GM19238 (cell line): ENCODE measurements at regions not wholly inside any gene's neighbourhood (a gene's known extent, or its start where the extent isn't known, plus 50 kb on each side); places are given as distances from the start of the nearest gene placed in this dataset.
"Not testable (repeated sequence)": the region's sequence is repeated elsewhere in the genome, so short reads cannot be mapped to it uniquely, and the experiment has no call there.

ENCODE experiments used
- DNase-seq: peaks from one replicate; pipeline ENCODE4 v3.0.0; 2011; ENCODE audit warnings: low spot score; ENCODE audit not compliant: insufficient read length

DNA sequence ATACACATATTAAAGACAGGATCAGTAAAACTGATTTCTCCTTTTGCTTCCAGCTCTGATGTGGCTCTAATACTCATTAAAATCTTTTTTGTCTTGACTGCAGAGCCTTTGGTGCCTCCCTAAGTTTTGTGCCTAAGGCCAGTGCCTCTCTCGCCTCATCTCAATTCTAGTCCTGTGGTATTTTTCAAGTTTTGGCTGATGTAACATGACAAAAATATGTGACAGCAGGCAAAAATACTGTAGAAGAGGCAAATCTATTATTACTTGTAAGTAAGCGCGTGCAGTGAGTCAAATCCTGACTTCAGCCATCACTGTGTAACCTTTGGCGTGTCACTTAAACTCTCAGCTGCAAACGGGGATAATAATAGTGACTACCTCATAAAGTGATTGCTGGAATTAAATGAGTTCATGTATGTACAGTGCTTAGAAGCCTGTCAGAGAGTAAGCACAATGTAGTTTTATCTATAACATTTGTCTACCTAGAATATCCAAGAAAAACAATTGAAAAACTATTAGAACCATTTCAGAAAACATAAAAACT lies 74.0 kb downstream of the MAB21L3 start:
- no peak for DNase-seq

DNA sequence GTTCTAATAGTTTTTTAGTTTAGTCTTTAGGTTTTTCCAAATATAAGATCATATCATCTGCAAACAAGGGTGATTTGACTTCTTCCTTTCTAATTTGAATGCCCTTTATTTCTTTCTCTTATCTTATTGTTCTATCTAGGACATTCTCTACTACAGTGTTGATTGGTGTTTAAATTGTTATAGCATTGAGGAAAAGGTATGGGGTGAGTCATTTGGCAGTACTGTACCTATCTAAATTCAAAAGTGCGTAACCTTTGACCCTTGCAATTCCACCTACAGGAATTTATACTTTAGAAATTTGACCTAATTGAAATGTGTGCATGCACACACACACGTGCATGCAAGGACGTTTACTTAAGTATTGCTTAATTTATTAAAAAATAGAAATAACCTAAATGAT lies 78.3 kb downstream of the MAB21L3 start:
- no peak for DNase-seq

DNA sequence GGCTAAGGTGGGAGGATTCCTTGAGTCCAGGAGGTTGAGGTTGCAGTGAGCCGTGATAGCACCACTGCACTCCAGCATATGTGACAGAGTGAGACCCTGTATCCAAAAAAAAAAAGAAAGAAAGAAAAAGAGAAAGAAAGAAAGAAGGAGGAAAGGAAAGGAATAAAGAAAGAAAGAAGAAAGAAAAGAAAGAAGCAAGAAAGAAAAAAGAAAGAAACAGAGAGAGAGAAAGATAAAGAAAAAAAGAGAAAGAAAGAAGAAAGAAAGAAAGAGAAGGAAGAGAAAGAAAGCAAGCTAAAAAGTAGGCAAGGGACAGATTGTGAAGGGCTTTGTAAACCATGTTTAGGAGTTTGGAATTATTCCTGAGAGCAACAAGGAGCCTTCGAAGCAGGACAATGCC lies 80.1 kb downstream of the MAB21L3 start:
- DNase-seq: no peak

DNA sequence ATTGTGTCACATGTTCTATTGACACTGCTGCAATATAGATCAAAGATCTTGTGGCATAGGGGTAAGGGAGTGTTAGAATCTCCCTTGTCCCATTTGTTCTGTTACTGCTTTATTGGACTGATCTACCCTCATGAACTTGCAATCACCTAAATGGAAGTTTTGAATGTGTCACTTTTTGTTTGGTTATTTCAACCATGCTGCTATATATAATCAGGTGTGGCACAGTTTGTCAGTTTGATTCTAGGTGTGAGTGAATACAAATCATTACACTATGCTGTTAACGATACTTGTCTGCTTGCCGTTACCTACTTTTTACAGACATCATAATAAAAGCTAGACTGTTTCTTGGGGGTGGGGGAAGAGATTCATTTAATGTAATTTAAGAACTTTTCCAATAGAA lies 82.6 kb downstream of the MAB21L3 start:
- DNase-seq: no peak

DNA sequence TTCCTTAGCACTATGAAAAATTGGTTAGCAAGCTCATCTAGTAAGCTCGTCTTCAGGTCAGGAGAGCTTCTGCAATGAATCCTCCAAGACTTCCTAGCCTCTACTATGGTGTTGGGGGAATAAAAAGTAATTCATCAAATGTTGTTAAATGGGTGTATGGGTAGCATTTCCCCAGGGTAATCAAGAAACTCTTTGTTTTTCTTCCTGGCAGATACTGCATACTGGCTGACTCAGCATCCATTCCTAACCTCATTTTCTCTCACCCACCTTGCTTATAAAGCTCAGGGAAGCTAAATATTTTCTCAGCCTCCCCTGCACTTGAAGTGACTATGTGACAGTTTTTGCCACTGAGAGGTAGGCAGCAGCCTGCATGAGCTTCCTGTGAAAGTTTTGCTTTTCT lies 83.4 kb downstream of the MAB21L3 start:
- no peak for DNase-seq

DNA sequence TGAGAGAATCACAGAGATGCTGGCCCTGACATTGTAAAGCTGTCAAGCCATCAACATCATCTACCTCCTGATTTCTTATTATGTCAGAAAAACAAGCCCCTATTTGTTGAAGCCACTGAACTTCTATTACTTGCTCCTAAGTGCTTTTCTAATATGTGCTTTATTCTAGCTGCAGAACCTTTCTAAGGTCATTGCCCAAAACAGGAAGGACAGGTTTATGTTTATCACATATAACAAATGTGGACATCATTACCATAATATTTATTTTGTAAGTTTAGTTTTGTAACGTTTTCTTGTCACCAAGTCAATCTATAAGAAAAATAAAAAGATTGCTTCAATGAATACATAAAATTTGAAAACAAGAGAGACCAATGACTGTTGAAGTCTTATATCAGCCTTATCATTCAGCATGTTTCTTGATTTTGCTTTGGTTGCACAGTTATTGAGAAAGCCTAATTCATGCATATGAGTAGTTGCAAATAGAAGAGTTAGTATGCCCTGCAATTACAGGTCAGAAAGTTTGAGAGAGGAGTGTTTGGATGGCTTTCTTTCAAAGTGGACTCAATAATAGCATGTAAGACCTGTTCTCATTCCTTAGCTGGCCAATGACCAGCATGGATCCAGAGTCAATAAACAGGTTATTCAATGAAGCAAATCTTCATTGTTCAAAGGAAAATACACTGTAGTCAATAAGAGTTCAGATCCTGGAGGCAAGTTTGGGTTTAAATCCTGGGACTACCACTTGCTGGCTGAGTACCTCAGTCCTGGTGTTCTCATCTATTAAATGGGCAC lies 84.1 kb downstream of the MAB21L3 start:
- no peak for DNase-seq

DNA sequence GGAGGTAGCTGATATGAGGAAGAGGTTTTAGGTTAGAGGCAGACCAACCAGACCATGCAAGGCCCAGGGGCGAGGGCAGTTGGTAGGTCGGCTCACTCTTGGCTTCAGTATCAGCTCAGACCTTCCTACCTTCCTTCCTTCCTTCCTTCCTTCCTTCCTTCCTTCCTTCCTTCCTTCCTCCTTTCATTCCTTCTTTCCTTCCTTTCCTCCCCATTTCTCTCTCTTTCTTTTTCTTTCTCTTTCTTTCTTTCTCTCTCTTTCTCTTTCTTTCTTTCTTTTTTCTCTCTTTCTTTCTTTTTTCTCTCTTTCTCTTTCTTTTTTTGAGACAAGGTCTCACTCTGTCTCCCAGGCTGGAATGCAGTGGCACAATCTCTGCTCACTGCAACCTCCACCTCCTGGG lies 89.1 kb downstream of the MAB21L3 start:
- not testable (repeated sequence) for DNase-seq

DNA sequence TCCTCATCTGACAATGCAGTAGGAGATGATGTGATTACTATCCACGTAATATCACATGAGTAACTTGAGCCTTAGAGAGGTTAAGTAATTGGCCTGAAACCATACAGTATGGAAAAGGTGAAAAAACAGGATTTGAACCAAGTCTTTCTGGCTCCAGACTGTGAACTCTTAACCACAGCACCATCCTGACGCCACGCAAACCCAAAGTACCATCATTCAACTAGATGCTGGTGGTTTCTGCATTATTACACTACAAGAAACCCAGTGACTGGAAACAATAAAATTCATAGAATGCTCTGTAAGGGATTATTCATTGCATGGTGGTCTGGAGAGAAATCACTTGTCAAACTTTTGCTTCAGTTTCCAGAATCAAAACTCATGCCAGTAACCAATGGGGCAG lies 90.7 kb downstream of the MAB21L3 start:
- no peak for DNase-seq

DNA sequence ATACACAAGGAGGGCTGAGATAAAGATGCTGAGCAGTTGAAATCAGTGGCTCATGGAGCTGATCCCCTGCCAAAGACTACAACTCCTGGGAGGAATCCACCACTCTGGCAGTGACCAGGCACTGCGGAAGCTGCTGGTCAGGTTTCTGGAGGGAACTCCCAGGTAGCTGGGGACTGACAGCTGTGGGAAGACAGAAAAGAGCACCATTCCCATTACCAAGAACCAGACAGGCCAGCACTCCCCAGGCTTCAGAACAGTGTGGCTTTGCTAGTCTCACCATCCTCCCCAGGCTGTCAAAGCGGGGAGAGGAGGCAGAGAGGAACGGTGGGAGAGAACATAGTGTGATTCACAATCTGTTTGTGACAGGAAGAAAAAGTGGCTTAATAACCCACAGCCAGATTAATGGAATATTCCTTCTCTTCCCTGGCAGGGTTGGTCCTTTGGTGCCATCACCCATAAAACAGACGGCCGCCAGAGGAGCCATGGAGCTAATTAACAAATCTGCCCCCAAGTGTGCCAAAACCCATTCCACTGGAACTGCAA lies 92.1 kb downstream of the MAB21L3 start:
- DNase-seq: no peak

DNA sequence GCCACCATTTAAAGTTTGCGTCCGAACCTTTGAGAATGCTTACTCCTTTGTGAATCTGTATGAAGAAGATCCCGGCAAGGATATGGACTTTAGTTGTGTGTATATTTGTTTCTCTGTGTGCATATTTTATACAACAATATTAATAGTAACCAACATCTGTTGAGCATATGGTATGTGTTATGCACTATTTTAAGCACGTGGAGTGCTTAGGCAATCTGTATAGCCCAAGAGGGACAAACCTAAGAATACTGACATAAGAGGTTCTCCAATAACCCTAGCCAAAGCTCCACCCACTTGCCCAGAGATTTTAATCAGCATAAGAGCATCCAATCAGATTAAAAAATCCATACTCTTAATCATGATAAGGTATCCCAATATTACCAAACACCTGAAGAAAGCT lies 92.7 kb downstream of the MAB21L3 start:
- no peak for DNase-seq

DNA sequence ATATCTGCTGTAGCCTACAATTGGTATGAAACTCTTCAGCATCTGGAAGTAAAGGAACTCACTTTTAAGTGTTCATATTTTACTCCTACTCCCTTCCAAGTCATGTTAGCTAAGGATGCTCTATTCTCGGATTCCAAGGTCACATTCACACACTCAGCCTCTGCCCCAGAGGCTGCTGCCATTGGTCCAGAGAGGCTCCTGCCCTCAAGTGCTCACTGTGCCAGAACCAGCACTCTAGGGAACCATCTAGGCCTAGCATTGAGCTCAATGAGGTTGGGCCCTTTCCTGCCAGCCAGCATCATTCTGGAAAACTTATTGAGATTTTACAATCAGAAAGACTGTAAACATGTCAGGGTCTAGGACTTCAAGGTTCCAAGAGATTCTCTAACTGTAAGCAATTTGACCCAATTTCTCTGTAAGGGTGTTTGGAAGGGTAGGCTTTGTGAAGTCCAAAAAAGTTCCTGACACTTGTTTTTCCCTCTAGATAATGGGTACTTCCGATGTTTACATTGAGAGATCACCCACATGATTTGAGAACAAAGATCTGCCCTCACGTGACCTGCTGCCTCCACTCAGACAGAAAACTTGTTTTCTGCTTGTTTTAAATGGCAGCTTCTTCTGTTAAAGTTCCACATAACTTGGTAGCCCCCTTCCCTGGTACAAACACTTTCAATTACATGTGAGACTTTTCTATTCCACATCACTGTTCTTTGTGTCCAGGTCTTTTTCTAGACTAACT lies 94.9 kb downstream of the MAB21L3 start:
- DNase-seq: no peak

DNA sequence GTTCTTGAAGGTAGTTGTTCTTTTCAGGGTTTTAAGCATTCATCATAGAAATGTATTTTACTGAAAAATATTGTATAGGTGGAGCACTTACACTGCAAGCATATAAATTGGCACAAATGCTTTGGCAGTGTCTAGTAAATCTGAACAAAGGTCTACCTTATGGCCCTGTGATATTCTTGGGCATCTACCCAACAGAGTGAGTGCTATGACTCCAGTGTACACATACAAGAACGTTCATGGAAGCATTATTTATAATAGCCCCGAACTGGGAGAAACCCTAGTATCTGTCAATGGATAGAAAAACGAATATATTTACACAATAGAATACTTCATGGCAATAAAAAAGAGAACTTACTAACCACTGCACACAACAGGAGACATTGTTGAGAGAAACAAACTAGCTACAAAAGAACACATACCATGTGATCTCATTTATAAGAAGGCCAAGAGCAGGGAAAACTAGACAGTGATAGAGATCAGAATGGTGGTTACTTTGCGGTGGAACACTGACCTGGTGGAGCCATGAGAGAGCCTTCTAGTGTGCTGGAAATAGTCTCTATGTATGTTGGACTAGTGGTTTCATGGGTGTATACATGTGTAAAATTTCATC lies 96.0 kb downstream of the MAB21L3 start:
- no peak for DNase-seq

DNA sequence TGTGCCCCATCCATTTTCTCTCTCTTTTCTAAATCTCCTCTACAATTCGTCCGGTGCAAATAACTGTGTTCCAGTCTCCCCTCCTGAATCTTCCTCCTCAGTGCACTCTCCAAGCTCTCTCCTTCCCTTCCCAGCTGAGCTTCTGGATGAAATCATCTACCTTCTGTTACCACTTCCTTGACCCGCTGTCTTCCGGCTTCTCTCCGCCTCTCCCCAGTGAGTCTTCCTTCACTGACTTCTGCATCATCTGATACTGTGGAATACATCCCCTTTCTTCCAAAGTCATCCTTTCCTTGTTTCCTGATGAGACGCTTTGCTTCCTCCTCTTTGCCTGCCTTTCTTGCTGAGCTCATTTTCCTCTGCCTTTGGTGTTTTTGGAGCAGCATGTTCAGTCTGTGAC lies 96.9 kb downstream of the MAB21L3 start:
- no peak for DNase-seq

DNA sequence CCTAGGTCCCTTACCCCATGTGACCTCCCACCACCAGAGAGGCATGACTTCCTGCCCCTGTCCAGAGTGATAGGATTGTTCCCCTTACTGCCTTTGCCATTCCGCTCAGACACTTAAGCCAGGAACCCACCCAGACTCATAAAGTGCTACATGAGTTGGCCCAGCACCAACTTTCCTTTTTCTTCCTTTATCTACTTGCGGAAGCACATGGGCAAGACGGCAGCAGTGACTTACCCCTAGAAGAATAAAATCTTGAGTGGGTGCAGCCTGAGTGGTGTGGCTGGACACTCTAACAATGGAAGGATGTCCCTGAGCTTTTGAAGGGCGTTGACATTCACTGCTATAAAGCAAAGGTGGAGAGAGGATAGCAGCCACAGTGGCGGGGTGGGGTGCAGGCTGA lies 100.1 kb downstream of the MAB21L3 start:
- DNase-seq: no peak

DNA sequence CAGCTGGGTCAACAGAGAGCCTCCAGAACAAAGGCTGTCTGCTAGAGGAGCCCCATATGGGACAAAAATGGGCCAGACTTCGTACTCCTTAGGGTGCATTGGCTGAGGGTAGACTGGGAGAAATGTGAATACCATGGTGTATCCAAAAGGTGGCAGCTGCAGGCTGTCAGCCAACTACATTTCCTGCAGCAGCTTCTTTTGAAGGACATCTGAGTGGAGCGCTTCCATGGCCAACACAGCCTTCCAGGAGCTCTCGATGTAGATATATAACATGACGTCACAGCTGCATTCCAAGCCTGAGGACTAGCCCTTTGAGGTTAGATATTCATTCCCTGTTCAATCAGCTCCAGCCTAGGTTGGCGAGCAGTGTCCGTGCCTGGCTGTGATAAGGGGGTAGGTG lies 107.7 kb downstream of the MAB21L3 start:
- DNase-seq: no peak

DNA sequence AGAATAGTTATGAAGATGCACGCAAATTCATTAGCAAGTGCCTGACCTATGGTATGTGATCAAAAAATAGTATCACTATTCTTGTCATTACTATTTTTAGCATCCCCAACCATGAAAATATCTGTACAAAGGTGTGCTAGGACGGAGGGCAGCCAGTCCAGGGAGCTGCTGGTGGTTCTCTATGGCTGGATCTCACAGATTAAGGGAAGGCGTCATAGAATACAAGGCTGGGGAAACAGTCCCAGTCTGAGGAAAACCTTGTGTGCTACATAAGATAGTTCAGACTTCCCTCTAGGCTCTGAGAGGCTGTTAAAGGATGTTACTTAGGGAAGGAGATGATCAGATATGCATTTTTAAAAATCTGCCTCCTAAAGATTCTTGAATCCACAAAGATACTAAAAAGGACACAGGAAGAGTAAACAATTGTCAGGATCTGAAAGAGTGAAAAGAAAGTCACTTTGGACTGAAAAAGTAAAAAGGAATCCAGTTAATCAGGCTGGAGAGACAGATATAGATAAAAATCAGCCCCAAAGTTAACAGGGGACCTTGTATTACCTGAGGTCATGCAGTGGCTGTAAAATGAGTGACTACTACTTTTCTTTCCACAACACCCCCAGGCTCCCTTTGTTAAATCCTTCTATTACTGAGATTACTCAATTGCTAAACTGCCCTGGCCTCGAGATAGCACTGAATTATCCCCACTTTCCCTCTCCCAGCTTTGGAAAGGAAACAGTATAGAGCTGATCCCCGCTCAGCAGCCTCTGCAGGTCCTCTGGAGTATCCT lies 108.6 kb downstream of the MAB21L3 start:
- DNase-seq: no peak

DNA sequence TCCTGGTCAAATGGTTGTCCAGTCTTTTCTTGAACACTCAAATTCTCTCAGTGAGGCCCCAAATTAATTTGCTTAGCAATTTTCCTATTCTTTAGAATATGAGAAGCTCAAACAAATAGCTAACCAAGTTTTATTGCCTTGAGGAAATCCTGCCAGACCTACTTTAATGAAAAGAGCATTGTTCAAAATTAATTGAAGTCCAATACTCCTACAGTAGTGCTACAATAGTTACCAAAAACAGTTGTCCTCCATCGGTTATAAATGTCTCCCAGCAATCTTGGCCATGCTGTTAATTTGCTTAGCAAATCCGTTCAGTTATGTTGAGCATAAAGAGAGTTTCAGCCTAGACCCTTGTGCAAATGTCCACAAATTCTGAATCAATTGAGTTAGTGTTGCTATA lies 112.9 kb downstream of the MAB21L3 start:
- DNase-seq: no peak

DNA sequence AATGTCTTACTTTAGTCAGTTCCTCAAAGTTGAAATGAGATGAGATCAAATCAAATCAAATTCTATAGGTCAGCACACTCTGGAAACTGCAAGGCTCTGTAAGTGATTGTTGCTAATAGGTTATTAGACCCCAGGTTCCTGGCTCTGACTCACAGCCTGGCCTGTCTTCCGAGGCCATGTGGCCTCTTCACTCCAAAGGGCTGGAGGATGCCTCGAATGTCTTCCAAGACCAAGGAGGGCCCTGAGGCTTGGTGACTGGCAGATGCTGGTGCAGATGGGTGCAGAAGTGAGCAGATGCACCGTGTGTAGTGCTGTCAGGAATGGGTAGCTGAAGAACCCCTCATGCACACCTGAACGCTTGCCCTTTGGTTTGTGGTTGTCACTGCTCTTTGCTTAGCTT lies 113.4 kb downstream of the MAB21L3 start:
- no peak for DNase-seq

DNA sequence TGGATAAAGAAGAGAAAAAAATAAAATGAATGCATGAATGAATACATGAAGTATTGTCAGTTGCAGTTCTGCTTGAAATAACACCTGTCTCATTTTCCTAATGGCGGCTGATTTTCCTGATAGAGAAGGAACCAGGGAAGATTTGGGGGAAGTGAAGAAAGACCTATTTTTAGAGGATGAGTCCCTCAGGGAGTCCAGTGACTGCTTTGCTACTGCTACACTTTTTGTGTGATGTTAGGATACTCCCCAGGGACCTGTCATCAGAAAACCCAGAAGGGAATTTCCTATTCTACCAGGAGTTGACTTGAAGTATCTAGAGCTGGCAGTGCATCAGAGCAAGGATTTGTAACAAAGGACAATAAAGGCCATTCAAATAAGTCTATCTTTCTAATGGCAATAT lies 114.8 kb downstream of the MAB21L3 start:
- peak; percentile 18 for DNase-seq

DNA sequence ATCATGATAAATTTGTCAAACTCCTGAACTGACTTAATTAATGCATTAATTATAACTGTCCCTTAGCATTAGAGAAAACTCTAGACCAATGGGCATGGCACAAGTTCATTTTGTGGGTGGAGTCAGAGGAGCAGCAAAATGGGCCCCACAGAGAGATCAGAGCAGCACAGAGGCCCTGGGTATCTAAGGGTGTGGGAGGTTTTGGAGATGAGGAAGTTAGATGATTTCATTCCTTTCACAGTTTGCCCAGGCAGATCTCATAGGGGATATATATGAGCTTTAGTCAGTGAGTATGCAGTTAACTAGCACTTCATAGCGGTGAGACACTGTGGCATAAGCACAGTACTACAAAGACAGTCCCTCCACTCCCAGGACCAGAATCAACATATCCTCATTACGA lies 117.3 kb downstream of the MAB21L3 start:
- no peak for DNase-seq

DNA sequence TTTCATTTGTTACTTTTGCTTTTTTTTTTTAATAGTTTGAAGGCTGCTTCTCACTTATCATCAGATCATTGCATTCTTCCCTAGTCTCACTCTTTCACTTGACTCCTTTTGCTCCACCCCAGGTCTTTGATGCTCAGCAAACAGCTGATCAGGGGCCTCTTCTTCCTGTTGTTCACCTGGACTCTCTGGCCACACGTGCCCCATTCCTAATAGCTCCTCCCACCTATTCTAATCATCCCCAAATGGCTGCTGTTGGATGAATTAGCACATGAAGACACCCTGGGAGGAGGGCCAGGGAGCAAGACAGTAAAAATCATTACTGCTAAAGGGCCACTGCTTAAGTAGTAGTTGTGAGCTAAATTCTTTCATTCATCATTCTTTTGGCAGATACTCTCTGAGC lies 119.5 kb downstream of the MAB21L3 start:
- no peak for DNase-seq
